IMR-90 (cell line): ENCODE measurements at regions not wholly inside any gene's neighbourhood (a gene's known extent, or its start where the extent isn't known, plus 50 kb on each side); places are given as distances from the start of the nearest gene placed in this dataset.

Source experiments
- ATAC-seq: fragments of 200-7000 bp; cut with Tn5 transposase; 2 replicates; pipeline ENCODE4 v1.9.1; 2020; ENCODE audit warnings: low read depth, mild to moderate bottlenecking, moderate library complexity
- BruUV-seq: library from RNA; stranded (reverse); fragments of 400-500 nt; replicated peaks from 2 replicates; lab custom pipeline; 2021; lab: Mats Ljungman, UMichigan
- CTCF ChIA-PET: fragments of 300-600 bp; formaldehyde crosslinking; extraction: SDS; loops from one replicate; lab custom pipeline; 2021; ENCODE audit warnings: antibody characterized with exemption; lab: Yijun Ruan, JAX
- POLR2A ChIA-PET: fragments of 300-600 bp; sonication (Branson Sonifier 250); formaldehyde crosslinking; loops from one replicate; lab custom pipeline; 2022; ENCODE audit warnings: antibody characterized with exemption; ENCODE audit not compliant: unreplicated experiment; lab: Charles Lee
- DNase-seq: peaks from one replicate; pipeline ENCODE4 v3.0.0; 2013
- H2AFZ ChIP-seq: replicated peaks from 2 replicates; pipeline ENCODE3; 2013; ENCODE audit warnings: low read length, mild to moderate bottlenecking; ENCODE audit not compliant: poor library complexity
- H2AK5ac ChIP-seq: 2 replicates; pipeline ENCODE4 v1.6.1; 2013; ENCODE audit warnings: low read depth, low read length, inconsistent platforms
- H2AK9ac ChIP-seq: replicated peaks from 2 replicates; pipeline ENCODE3; 2013; ENCODE audit warnings: mild to moderate bottlenecking, low read depth, low read length, moderate library complexity; ENCODE audit not compliant: poor library complexity
- H2BK120ac ChIP-seq: 2 replicates; pipeline ENCODE4 v1.6.1; 2013; ENCODE audit warnings: low read depth, low read length, inconsistent platforms
- H2BK15ac ChIP-seq: 3 replicates; pipeline ENCODE4 v1.6.1; 2013; ENCODE audit warnings: low read depth, low read length, inconsistent platforms
- H2BK20ac ChIP-seq: 2 replicates; pipeline ENCODE4 v1.6.1; 2013; ENCODE audit warnings: low read depth, mild to moderate bottlenecking, inconsistent platforms, low read length, moderate library complexity
- H2BK5ac ChIP-seq: 2 replicates; pipeline ENCODE4 v1.6.1; 2013; ENCODE audit warnings: mild to moderate bottlenecking, low read depth, low read length, inconsistent platforms; ENCODE audit not compliant: poor library complexity, severe bottlenecking
- H3K14ac ChIP-seq: replicated peaks from 2 replicates; pipeline ENCODE4 v1.6.1; 2013; ENCODE audit warnings: low read depth, low read length, inconsistent platforms
- H3K18ac ChIP-seq: 2 replicates; pipeline ENCODE4 v1.6.1; 2013; ENCODE audit warnings: low read depth, low read length, control low read depth
- H3K23ac ChIP-seq: 2 replicates; pipeline ENCODE4 v1.6.1; 2013; ENCODE audit warnings: low read depth, low read length, inconsistent platforms
- H3K27ac ChIP-seq: 2 replicates; pipeline ENCODE4 v1.5.1; 2013; ENCODE audit warnings: mild to moderate bottlenecking, control low read depth, low read length; ENCODE audit not compliant: insufficient read depth
- H3K27me3 ChIP-seq: 2 replicates; pipeline ENCODE4 v1.6.1; 2013; ENCODE audit warnings: low read length; ENCODE audit not compliant: control insufficient read depth, insufficient read depth
- H3K36me3 ChIP-seq: 2 replicates; pipeline ENCODE4 v1.6.1; 2013; ENCODE audit warnings: low read length, mixed read lengths; ENCODE audit not compliant: control insufficient read depth, insufficient read depth
- H3K4ac ChIP-seq: 2 replicates; pipeline ENCODE4 v1.6.1; 2013; ENCODE audit warnings: low read depth, low read length, inconsistent platforms
- H3K4me1 ChIP-seq: 2 replicates; pipeline ENCODE4 v1.6.1; 2013; ENCODE audit warnings: low read length, mixed read lengths; ENCODE audit not compliant: control insufficient read depth, insufficient read depth
- H3K4me2 ChIP-seq: 2 replicates; pipeline ENCODE4 v1.6.1; 2013; ENCODE audit warnings: low read depth, mild to moderate bottlenecking, control low read depth, low read length, moderate library complexity
- H3K4me3 ChIP-seq: 2 replicates; pipeline ENCODE4 v1.5.1; 2013; ENCODE audit warnings: low read depth, mild to moderate bottlenecking, control low read depth, low read length, moderate library complexity; ENCODE audit not compliant: insufficient read depth
- H3K56ac ChIP-seq: 2 replicates; pipeline ENCODE4 v1.6.1; 2013; ENCODE audit warnings: low read length, inconsistent platforms; ENCODE audit not compliant: insufficient read depth; ENCODE audit errors: extremely low read depth
- H3K79me1 ChIP-seq, 2 experiments: 2 replicates each; pipeline ENCODE4 v1.6.1; 2013; ENCODE audit warnings: low read length in 2 of 2, inconsistent platforms in 1 of 2, low read depth in 1 of 2
- H3K9ac ChIP-seq: 2 replicates; pipeline ENCODE4 v1.6.1; 2013; ENCODE audit warnings: low read depth, low read length, control low read depth
- H3K9me1 ChIP-seq: 2 replicates; pipeline ENCODE4 v1.6.1; 2013; ENCODE audit warnings: low read length, inconsistent platforms; ENCODE audit not compliant: insufficient read depth
- H3K9me3 ChIP-seq: 2 replicates; pipeline ENCODE4 v1.6.1; 2013; ENCODE audit warnings: low read length; ENCODE audit not compliant: control insufficient read depth, insufficient read depth
- H4K20me1 ChIP-seq: 2 replicates; pipeline ENCODE4 v1.6.1; 2013; ENCODE audit warnings: low read length, inconsistent platforms; ENCODE audit not compliant: insufficient read depth
- H4K5ac ChIP-seq: 2 replicates; pipeline ENCODE4 v1.6.1; 2013; ENCODE audit warnings: mild to moderate bottlenecking, low read depth, low read length, control low read depth
- H4K8ac ChIP-seq, 2 experiments: 2 replicates each; pipeline ENCODE4 v1.6.1; 2013; ENCODE audit warnings: low read depth in 2 of 2, low read length in 2 of 2, control low read depth in 1 of 2, inconsistent platforms in 1 of 2
- H4K91ac ChIP-seq: 2 replicates; pipeline ENCODE4 v1.6.1; 2013; ENCODE audit warnings: low read depth, low read length, inconsistent platforms; ENCODE audit not compliant: insufficient read depth
- CEBPB ChIP-seq: IDR thresholded peaks from 2 replicates; pipeline ENCODE4 v1.6.1; 2012; ENCODE audit warnings: low read depth, low read length, improper control_type of control experiment
- POLR2A ChIP-seq: IDR thresholded peaks from 2 replicates; pipeline ENCODE4 v1.6.1; 2012; ENCODE audit warnings: mild to moderate bottlenecking, low read depth, low read length
- WGBS, 2 experiments: methylation state at CpG; one replicate each; pipeline versions ENCODE4 v1.1.5 to v1.1.7; 2013; ENCODE audit warnings: missing lambda C conversion rate in 2 of 2; ENCODE audit not compliant: insufficient read length in 1 of 2; ENCODE audit errors: extremely low coverage in 2 of 2; 5-methylcytosine and 5-hydroxymethylcytosine counted together
- dilution Hi-C: fragments of 300-500 bp; cut with HindIII; formaldehyde crosslinking; loops from one replicate; pipeline ENCODE4 v1.14.3; 2018; ENCODE audit warnings: low sequenced_read_pairs; ENCODE audit not compliant: unreplicated experiment
- in situ Hi-C: fragments of 300-500 bp; cut with MboI; formaldehyde crosslinking; loops from 3 replicates; pipeline ENCODE4 v1.14.3; 2019; ENCODE audit warnings: low sequenced_read_pairs, inconsistent platforms, mixed read lengths
- intact Hi-C: fragments of 100-400 bp; cut with micrococcal nuclease; formaldehyde crosslinking; loops from 2 replicates; pipeline ENCODE4 v1.10.0; 2022

- H3K36me3 ChIP-seq: no peaks in the 10 kb centered on the region
- CTCF ChIA-PET: no interaction called here
- no peak overlapping the region for H3K4me3 ChIP-seq
- intact Hi-C loops (no loop called here), dilution Hi-C loops (no loop called here), in situ Hi-C loops (no loop called here)
- H3K27me3 ChIP-seq: peaks cover 2% of the 10 kb centered on the region; the same call in 1 of the 2 replicates
- no peaks in the 10 kb centered on the region for H3K9me1 ChIP-seq
- WGBS, 2 experiments: no CpG with 5 or more reads among the region's 5 CpGs
- H3K14ac ChIP-seq: no peak overlapping the region
- no peak overlapping the region for H3K4ac ChIP-seq
- H3K9me3 ChIP-seq: no peaks in the 10 kb centered on the region
- no peaks in the 10 kb centered on the region for H4K20me1 ChIP-seq
- POLR2A ChIA-PET: no interaction called here
- H3K4me1 ChIP-seq: no peaks in the 10 kb centered on the region
- no peak overlapping the region for H2AFZ ChIP-seq
- H2BK15ac ChIP-seq: no peak overlapping the region
- no peak overlapping the region for H2AK5ac ChIP-seq
- H2AK9ac ChIP-seq: no peak overlapping the region
- no peak overlapping the region for H2BK120ac ChIP-seq
- no peak overlapping the region for H2BK5ac ChIP-seq
- BruUV-seq: no TSS peak
- no peak overlapping the region for H3K9ac ChIP-seq
- H3K18ac ChIP-seq: no peak overlapping the region
- H4K91ac ChIP-seq: no peak overlapping the region
- H4K5ac ChIP-seq: no peak overlapping the region
- no peak overlapping the region for H2BK20ac ChIP-seq
- H3K4me2 ChIP-seq: no peak overlapping the region
- peak; percentile 78 for TF ChIP-seq CEBPB
- no peak for TF ChIP-seq POLR2A
- H3K79me1 ChIP-seq: no peaks in the 10 kb centered on the region
- H3K27ac ChIP-seq: no peak overlapping the region
- no peak overlapping the region for H3K56ac ChIP-seq
- ATAC-seq (no peak), DNase-seq (peak; percentile 2)
- no peak overlapping the region for H4K8ac ChIP-seq
- H3K23ac ChIP-seq: no peak overlapping the region
Observed at GRCh38 chr1:42052072-42052699, 101.0 kb upstream of the GUCA2B start.
